ENCODE measurements at regions not wholly inside any gene's neighbourhood (a gene's known extent, or its start where the extent isn't known, plus 50 kb on each side); places are given as distances from the start of the nearest gene placed in this dataset.

GRCh38 chr15:26433060-26433459 lies 339.8 kb downstream of the GABRB3 start:
- peaks cover 26% of the 10 kb centered on the region for H3K9me3 ChIP-seq (ENCODE audit: control insufficient read depth, insufficient read depth, low read length)
- no peak overlapping the region for H3K27ac ChIP-seq (ENCODE audit: low read depth, low read length)
- DNase-seq (ENCODE audit: low read depth, low spot score) = no peak
- H3K27me3 ChIP-seq (ENCODE audit: control insufficient read depth, insufficient read depth, low read length) = no peaks in the 10 kb centered on the region
- TF ChIP-seq, protein P1, sequence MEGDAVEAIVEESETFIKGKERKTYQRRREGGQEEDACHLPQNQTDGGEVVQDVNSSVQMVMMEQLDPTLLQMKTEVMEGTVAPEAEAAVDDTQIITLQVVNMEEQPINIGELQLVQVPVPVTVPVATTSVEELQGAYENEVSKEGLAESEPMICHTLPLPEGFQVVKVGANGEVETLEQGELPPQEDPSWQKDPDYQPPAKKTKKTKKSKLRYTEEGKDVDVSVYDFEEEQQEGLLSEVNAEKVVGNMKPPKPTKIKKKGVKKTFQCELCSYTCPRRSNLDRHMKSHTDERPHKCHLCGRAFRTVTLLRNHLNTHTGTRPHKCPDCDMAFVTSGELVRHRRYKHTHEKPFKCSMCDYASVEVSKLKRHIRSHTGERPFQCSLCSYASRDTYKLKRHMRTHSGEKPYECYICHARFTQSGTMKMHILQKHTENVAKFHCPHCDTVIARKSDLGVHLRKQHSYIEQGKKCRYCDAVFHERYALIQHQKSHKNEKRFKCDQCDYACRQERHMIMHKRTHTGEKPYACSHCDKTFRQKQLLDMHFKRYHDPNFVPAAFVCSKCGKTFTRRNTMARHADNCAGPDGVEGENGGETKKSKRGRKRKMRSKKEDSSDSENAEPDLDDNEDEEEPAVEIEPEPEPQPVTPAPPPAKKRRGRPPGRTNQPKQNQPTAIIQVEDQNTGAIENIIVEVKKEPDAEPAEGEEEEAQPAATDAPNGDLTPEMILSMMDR (IDR thresholded peaks at IDR 0.05; ENCODE audit: low read depth, low read length) = no peak
- H3K4me3 ChIP-seq (ENCODE audit: low read depth, low read length) = no peak overlapping the region
- ChIA-PET POLR2A (no interaction called here), CTCF (no interaction called here)

- POLR2A ChIA-PET = no interaction called here
These were observed 351.8 kb downstream of the GABRB3 start for GRCh38 chr15:26421065-26421464.

DNA sequence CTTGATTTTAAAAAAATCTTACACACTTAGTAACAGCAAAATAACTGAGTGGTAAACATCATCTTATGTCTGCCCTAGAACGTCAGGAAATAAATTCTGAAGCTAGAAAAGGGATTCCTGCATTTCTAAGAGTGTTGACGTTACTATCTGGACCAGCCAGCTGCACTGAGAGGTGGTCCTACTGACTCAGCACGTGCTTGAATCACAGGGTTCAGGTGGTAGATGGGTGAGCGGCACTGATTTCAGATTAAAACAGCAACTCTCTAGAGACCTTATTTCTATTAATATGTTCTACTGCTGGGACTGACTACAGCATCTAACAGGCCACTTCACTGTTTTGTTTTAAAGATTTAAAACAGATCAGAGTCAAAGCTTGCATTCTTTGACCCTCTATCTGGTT lies 377.2 kb downstream of the GABRB3 start:
- Histone ChIP-seq H3K27ac (ENCODE audit: low read depth, low read length) (no peak overlapping the region), H3K9me3 (ENCODE audit: control insufficient read depth, insufficient read depth, low read length) (peaks cover 26% of the 10 kb centered on the region), H3K27me3 (ENCODE audit: control insufficient read depth, insufficient read depth, low read length) (no peaks in the 10 kb centered on the region), H3K4me3 (ENCODE audit: low read depth, low read length) (no peak overlapping the region)
- TF ChIP-seq, protein P1 (IDR thresholded peaks at IDR 0.05; ENCODE audit: low read depth, low read length) = no peak
- CTCF ChIA-PET = no interaction called here
- POLR2A ChIA-PET = no interaction called here
- DNase-seq (ENCODE audit: low read depth, low spot score) = no peak

More at GRCh38 chr15:26421065-26421464, 351.8 kb downstream of the GABRB3 start:
- DNase-seq (ENCODE audit: low read depth, low spot score) = no peak
- no peak overlapping the region for H3K4me3 ChIP-seq (ENCODE audit: low read depth, low read length)
- TF ChIP-seq, protein P1 (IDR thresholded peaks at IDR 0.05; ENCODE audit: low read depth, low read length) = no peak
- H3K27me3 ChIP-seq (ENCODE audit: control insufficient read depth, insufficient read depth, low read length) = no peaks in the 10 kb centered on the region
- peaks cover 10% of the 10 kb centered on the region for H3K9me3 ChIP-seq (ENCODE audit: control insufficient read depth, insufficient read depth, low read length)
- CTCF ChIA-PET = no interaction called here
- H3K27ac ChIP-seq (ENCODE audit: low read depth, low read length) = no peak overlapping the region

- no peaks in the 10 kb centered on the region for H3K27me3 ChIP-seq (ENCODE audit: control insufficient read depth, insufficient read depth, low read length)
- TF ChIP-seq, protein P1 (IDR thresholded peaks at IDR 0.05; ENCODE audit: low read depth, low read length) = no peak
- H3K27ac ChIP-seq (ENCODE audit: low read depth, low read length) = no peak overlapping the region
- H3K9me3 ChIP-seq (ENCODE audit: control insufficient read depth, insufficient read depth, low read length) = peaks cover 26% of the 10 kb centered on the region
- ChIA-PET CTCF (interaction anchor here (0.6 kb wide), 1 partner anchor 1262 kb away, joined by 3 read pairs; no protein-coding TSS in a partner anchor), POLR2A (no interaction called here)
- no peak for DNase-seq (ENCODE audit: low read depth, low spot score)
- no peak overlapping the region for H3K4me3 ChIP-seq (ENCODE audit: low read depth, low read length)
These were observed 378.1 kb downstream of the GABRB3 start for GRCh38 chr15:26394801-26395200.

DNA sequence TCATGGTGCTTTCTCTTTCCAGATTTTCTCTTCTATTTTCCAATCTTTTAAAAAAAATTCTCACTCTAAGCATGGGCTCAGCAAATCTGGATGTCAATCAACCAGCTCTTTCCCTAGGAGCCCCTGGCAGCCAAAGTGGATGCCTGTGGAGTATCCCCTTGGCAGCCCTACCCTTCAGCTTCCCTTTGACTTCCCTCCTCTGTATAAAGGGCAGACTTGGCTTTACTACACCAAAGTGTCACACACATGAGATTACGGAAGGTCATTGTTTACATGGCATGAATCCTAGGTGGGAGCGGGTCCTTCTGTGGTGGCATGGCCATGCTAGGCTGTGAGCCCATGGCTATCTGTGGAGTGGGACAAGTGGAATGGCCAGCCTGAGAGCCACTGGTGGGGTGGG lies 379.9 kb downstream of the GABRB3 start:
- H3K27ac ChIP-seq (ENCODE audit: low read depth, low read length) = no peak overlapping the region
- ChIA-PET CTCF (no interaction called here), POLR2A (no interaction called here)
- no peak for DNase-seq (ENCODE audit: low read depth, low spot score)
- H3K9me3 ChIP-seq (ENCODE audit: control insufficient read depth, insufficient read depth, low read length) = peaks cover 31% of the 10 kb centered on the region
- no peaks in the 10 kb centered on the region for H3K27me3 ChIP-seq (ENCODE audit: control insufficient read depth, insufficient read depth, low read length)
- TF ChIP-seq, protein P1 (IDR thresholded peaks at IDR 0.05; ENCODE audit: low read depth, low read length) = no peak
- no peak overlapping the region for H3K4me3 ChIP-seq (ENCODE audit: low read depth, low read length)
